IMR-90 (cell line): ENCODE measurements at regions not wholly inside any gene's neighbourhood (a gene's known extent, or its start where the extent isn't known, plus 50 kb on each side); places are given as distances from the start of the nearest gene placed in this dataset.

Experiments
- ATAC-seq: fragments of 200-7000 bp; cut with Tn5 transposase; 2 replicates; pipeline ENCODE4 v1.9.1; 2020; ENCODE audit warnings: low read depth, mild to moderate bottlenecking, moderate library complexity
- BruUV-seq: library from RNA; stranded (reverse); fragments of 400-500 nt; replicated peaks from 2 replicates; lab custom pipeline; 2021; lab: Mats Ljungman, UMichigan
- CTCF ChIA-PET: fragments of 300-600 bp; formaldehyde crosslinking; extraction: SDS; loops from one replicate; lab custom pipeline; 2021; ENCODE audit warnings: antibody characterized with exemption; lab: Yijun Ruan, JAX
- POLR2A ChIA-PET: fragments of 300-600 bp; sonication (Branson Sonifier 250); formaldehyde crosslinking; loops from one replicate; lab custom pipeline; 2022; ENCODE audit warnings: antibody characterized with exemption; ENCODE audit not compliant: unreplicated experiment; lab: Charles Lee
- DNase-seq: peaks from one replicate; pipeline ENCODE4 v3.0.0; 2013
- H2AFZ ChIP-seq: replicated peaks from 2 replicates; pipeline ENCODE3; 2013; ENCODE audit warnings: low read length, mild to moderate bottlenecking; ENCODE audit not compliant: poor library complexity
- H2AK5ac ChIP-seq: 2 replicates; pipeline ENCODE4 v1.6.1; 2013; ENCODE audit warnings: low read depth, low read length, inconsistent platforms
- H2AK9ac ChIP-seq: replicated peaks from 2 replicates; pipeline ENCODE3; 2013; ENCODE audit warnings: mild to moderate bottlenecking, low read depth, low read length, moderate library complexity; ENCODE audit not compliant: poor library complexity
- H2BK120ac ChIP-seq: 2 replicates; pipeline ENCODE4 v1.6.1; 2013; ENCODE audit warnings: low read depth, low read length, inconsistent platforms
- H2BK15ac ChIP-seq: 3 replicates; pipeline ENCODE4 v1.6.1; 2013; ENCODE audit warnings: low read depth, low read length, inconsistent platforms
- H2BK20ac ChIP-seq: 2 replicates; pipeline ENCODE4 v1.6.1; 2013; ENCODE audit warnings: low read depth, mild to moderate bottlenecking, inconsistent platforms, low read length, moderate library complexity
- H2BK5ac ChIP-seq: 2 replicates; pipeline ENCODE4 v1.6.1; 2013; ENCODE audit warnings: mild to moderate bottlenecking, low read depth, low read length, inconsistent platforms; ENCODE audit not compliant: poor library complexity, severe bottlenecking
- H3K14ac ChIP-seq: replicated peaks from 2 replicates; pipeline ENCODE4 v1.6.1; 2013; ENCODE audit warnings: low read depth, low read length, inconsistent platforms
- H3K18ac ChIP-seq: 2 replicates; pipeline ENCODE4 v1.6.1; 2013; ENCODE audit warnings: low read depth, low read length, control low read depth
- H3K23ac ChIP-seq: 2 replicates; pipeline ENCODE4 v1.6.1; 2013; ENCODE audit warnings: low read depth, low read length, inconsistent platforms
- H3K27ac ChIP-seq: 2 replicates; pipeline ENCODE4 v1.5.1; 2013; ENCODE audit warnings: mild to moderate bottlenecking, control low read depth, low read length; ENCODE audit not compliant: insufficient read depth
- H3K27me3 ChIP-seq: 2 replicates; pipeline ENCODE4 v1.6.1; 2013; ENCODE audit warnings: low read length; ENCODE audit not compliant: control insufficient read depth, insufficient read depth
- H3K36me3 ChIP-seq: 2 replicates; pipeline ENCODE4 v1.6.1; 2013; ENCODE audit warnings: low read length, mixed read lengths; ENCODE audit not compliant: control insufficient read depth, insufficient read depth
- H3K4ac ChIP-seq: 2 replicates; pipeline ENCODE4 v1.6.1; 2013; ENCODE audit warnings: low read depth, low read length, inconsistent platforms
- H3K4me1 ChIP-seq: 2 replicates; pipeline ENCODE4 v1.6.1; 2013; ENCODE audit warnings: low read length, mixed read lengths; ENCODE audit not compliant: control insufficient read depth, insufficient read depth
- H3K4me2 ChIP-seq: 2 replicates; pipeline ENCODE4 v1.6.1; 2013; ENCODE audit warnings: low read depth, mild to moderate bottlenecking, control low read depth, low read length, moderate library complexity
- H3K4me3 ChIP-seq: 2 replicates; pipeline ENCODE4 v1.5.1; 2013; ENCODE audit warnings: low read depth, mild to moderate bottlenecking, control low read depth, low read length, moderate library complexity; ENCODE audit not compliant: insufficient read depth
- H3K56ac ChIP-seq: 2 replicates; pipeline ENCODE4 v1.6.1; 2013; ENCODE audit warnings: low read length, inconsistent platforms; ENCODE audit not compliant: insufficient read depth; ENCODE audit errors: extremely low read depth
- H3K79me1 ChIP-seq, 2 experiments: 2 replicates each; pipeline ENCODE4 v1.6.1; 2013; ENCODE audit warnings: low read length in 2 of 2, inconsistent platforms in 1 of 2, low read depth in 1 of 2
- H3K9ac ChIP-seq: 2 replicates; pipeline ENCODE4 v1.6.1; 2013; ENCODE audit warnings: low read depth, low read length, control low read depth
- H3K9me1 ChIP-seq: 2 replicates; pipeline ENCODE4 v1.6.1; 2013; ENCODE audit warnings: low read length, inconsistent platforms; ENCODE audit not compliant: insufficient read depth
- H3K9me3 ChIP-seq: 2 replicates; pipeline ENCODE4 v1.6.1; 2013; ENCODE audit warnings: low read length; ENCODE audit not compliant: control insufficient read depth, insufficient read depth
- H4K20me1 ChIP-seq: 2 replicates; pipeline ENCODE4 v1.6.1; 2013; ENCODE audit warnings: low read length, inconsistent platforms; ENCODE audit not compliant: insufficient read depth
- H4K5ac ChIP-seq: 2 replicates; pipeline ENCODE4 v1.6.1; 2013; ENCODE audit warnings: mild to moderate bottlenecking, low read depth, low read length, control low read depth
- H4K8ac ChIP-seq, 2 experiments: 2 replicates each; pipeline ENCODE4 v1.6.1; 2013; ENCODE audit warnings: low read depth in 2 of 2, low read length in 2 of 2, control low read depth in 1 of 2, inconsistent platforms in 1 of 2
- H4K91ac ChIP-seq: 2 replicates; pipeline ENCODE4 v1.6.1; 2013; ENCODE audit warnings: low read depth, low read length, inconsistent platforms; ENCODE audit not compliant: insufficient read depth
- BHLHE40 ChIP-seq: fragments of 150-350 bp; IDR thresholded peaks from 2 replicates; pipeline ENCODE4 v1.6.1; 2016; ENCODE audit warnings: mild to moderate bottlenecking, low read depth, low read length
- CTCF ChIP-seq: conservative IDR thresholded peaks from 2 replicates; pipeline ENCODE4 v1.5.1; 2012; ENCODE audit warnings: mild to moderate bottlenecking, low read depth, low read length, improper control_type of control experiment
- MXI1 ChIP-seq: IDR thresholded peaks from 2 replicates; pipeline ENCODE4 v1.6.1; 2012; ENCODE audit warnings: low read depth, mild to moderate bottlenecking, low read length, moderate library complexity, borderline replicate concordance
- NFE2L2 ChIP-seq: fragments of 150-350 bp; IDR thresholded peaks from 2 replicates; pipeline ENCODE4 v1.6.1; 2016; ENCODE audit warnings: low read depth, mild to moderate bottlenecking, low read length
- POLR2A ChIP-seq: IDR thresholded peaks from 2 replicates; pipeline ENCODE4 v1.6.1; 2012; ENCODE audit warnings: mild to moderate bottlenecking, low read depth, low read length
- WGBS, 2 experiments: methylation state at CpG; one replicate each; pipeline versions ENCODE4 v1.1.5 to v1.1.7; 2013; ENCODE audit warnings: missing lambda C conversion rate in 2 of 2; ENCODE audit not compliant: insufficient read length in 1 of 2; ENCODE audit errors: extremely low coverage in 2 of 2; 5-methylcytosine and 5-hydroxymethylcytosine counted together
- dilution Hi-C: fragments of 300-500 bp; cut with HindIII; formaldehyde crosslinking; loops from one replicate; pipeline ENCODE4 v1.14.3; 2018; ENCODE audit warnings: low sequenced_read_pairs; ENCODE audit not compliant: unreplicated experiment
- in situ Hi-C: fragments of 300-500 bp; cut with MboI; formaldehyde crosslinking; loops from 3 replicates; pipeline ENCODE4 v1.14.3; 2019; ENCODE audit warnings: low sequenced_read_pairs, inconsistent platforms, mixed read lengths
- intact Hi-C: fragments of 100-400 bp; cut with micrococcal nuclease; formaldehyde crosslinking; loops from 2 replicates; pipeline ENCODE4 v1.10.0; 2022
- TF ChIP-seq, protein P1 (sequence below): fragments of 150-350 bp; IDR thresholded peaks from 2 replicates; pipeline ENCODE4 v1.6.1; 2016; ENCODE audit warnings: low read depth, mild to moderate bottlenecking, low read length, moderate library complexity, borderline replicate concordance

GRCh38 chr9:91101611-91102168 is 260.0 kb downstream of the AUH start:
- no peak overlapping the region for H2AK9ac ChIP-seq
- POLR2A ChIA-PET: no interaction called here
- TF ChIP-seq POLR2A (no peak), BHLHE40 (no peak), CTCF (no peak), NFE2L2 (no peak), MXI1 (no peak)
- TF ChIP-seq, protein P1, sequence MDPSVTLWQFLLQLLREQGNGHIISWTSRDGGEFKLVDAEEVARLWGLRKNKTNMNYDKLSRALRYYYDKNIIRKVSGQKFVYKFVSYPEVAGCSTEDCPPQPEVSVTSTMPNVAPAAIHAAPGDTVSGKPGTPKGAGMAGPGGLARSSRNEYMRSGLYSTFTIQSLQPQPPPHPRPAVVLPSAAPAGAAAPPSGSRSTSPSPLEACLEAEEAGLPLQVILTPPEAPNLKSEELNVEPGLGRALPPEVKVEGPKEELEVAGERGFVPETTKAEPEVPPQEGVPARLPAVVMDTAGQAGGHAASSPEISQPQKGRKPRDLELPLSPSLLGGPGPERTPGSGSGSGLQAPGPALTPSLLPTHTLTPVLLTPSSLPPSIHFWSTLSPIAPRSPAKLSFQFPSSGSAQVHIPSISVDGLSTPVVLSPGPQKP: no peak
- BruUV-seq: no TSS peak
- peak overlapping the region; percentile 97 for H2AK5ac ChIP-seq
- no peaks in the 10 kb centered on the region for H4K20me1 ChIP-seq
- no peaks in the 10 kb centered on the region for H3K27me3 ChIP-seq
- peak overlapping the region; percentile 48; the same call in 2 of the 3 replicates for H2BK15ac ChIP-seq
- DNase-seq (no peak), ATAC-seq (no peak)
- no peaks in the 10 kb centered on the region for H3K36me3 ChIP-seq
- H3K9ac ChIP-seq: no peak overlapping the region
- H3K18ac ChIP-seq: peak overlapping the region; percentile 88
- H4K8ac ChIP-seq: peak overlapping the region; percentile 19 to 87; a peak in 2 of 4 replicates
- intact Hi-C loops (loop anchor here (5.0 kb wide), 1 partner anchor 321 kb away; the partner anchor contains the start of gene NFIL3), in situ Hi-C loops (no loop called here), dilution Hi-C loops (no loop called here)
- H3K56ac ChIP-seq: no peak overlapping the region
- H2BK5ac ChIP-seq: peak overlapping the region; percentile 78
- peak overlapping the region; percentile 65 for H3K27ac ChIP-seq
- H3K79me1 ChIP-seq: peaks cover 0 to 4% of the 10 kb centered on the region in 2 experiments; a peak in 2 of 4 replicates
- H2BK20ac ChIP-seq: peak overlapping the region; percentile 93
- H3K23ac ChIP-seq: peak overlapping the region; percentile 21; the same call in 1 of the 2 replicates
- no peaks in the 10 kb centered on the region for H3K9me3 ChIP-seq
- peak overlapping the region; percentile 94 for H2BK120ac ChIP-seq
- peaks cover 20% of the 10 kb centered on the region for H3K9me1 ChIP-seq
- H3K14ac ChIP-seq: peak overlapping the region; percentile 83
- H3K4ac ChIP-seq: peak overlapping the region; percentile 87
- peak overlapping the region; percentile 91 for H4K5ac ChIP-seq
- H4K91ac ChIP-seq: peak overlapping the region; percentile 87
- CTCF ChIA-PET: no interaction called here
- no peak overlapping the region for H3K4me3 ChIP-seq
- WGBS, 2 experiments: 88% methylated on average over 5 of the region's 7 CpGs; no CpG with 5 or more reads in 1 of the 2 experiments
- peaks cover 26% of the 10 kb centered on the region for H3K4me1 ChIP-seq
- no peak overlapping the region for H2AFZ ChIP-seq
- H3K4me2 ChIP-seq: no peak overlapping the region
